C1 segment of cervical spinal cord (tissue), 14 donors: ENCODE measurements at regions not wholly inside any gene's neighbourhood (a gene's known extent, or its start where the extent isn't known, plus 50 kb on each side); places are given as distances from the start of the nearest gene placed in this dataset.

ENCODE experiments used
- DNase-seq, 14 donors: peaks; one replicate each; lab custom pipeline; 2025; lab: John Stamatoyannopoulos, UW

GRCh38 chr20:43804781-43805180, 78.0 kb upstream of the GTSF1L start:
- DNase-seq = no peak

DNA sequence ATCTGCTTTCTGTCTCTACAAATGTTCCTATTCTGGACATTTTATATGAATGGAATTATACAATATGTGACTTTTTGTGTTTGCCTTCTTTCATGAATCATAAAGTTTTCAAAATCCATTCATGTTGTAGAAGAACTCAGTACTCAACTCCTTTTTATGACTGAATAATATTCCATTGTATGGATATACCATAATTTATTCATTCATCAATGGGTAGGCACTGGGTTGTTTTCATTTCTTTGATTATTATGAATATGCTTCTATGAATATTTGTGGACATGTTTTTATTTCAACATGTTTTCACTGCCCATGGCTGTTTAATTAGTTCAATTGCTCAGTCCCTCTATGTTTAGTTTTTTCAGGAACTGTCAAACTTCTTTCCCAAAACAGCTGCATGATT, 76.5 kb upstream of the GTSF1L start:
- no peak for DNase-seq

DNA sequence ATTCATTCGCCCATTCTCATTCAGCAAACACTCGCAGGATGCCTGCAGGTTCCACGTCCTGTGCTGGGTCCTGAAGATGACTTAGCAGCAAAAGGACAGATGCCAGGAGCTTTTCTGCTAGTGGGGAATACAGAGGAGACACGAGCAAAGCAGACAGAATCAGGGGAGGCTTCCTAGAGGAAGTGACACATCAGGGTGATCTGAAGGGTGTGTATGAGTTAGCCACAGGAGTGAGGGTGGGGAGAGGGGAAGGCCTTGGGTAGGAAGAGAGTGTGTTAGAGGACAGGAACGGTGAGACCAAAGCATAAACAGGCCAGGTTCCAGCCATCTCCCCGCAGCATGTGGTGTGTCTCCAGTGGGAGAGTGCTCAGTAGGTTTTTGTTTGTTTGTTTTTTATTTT, 73.4 kb upstream of the GTSF1L start:
- DNase-seq = no peak

DNA sequence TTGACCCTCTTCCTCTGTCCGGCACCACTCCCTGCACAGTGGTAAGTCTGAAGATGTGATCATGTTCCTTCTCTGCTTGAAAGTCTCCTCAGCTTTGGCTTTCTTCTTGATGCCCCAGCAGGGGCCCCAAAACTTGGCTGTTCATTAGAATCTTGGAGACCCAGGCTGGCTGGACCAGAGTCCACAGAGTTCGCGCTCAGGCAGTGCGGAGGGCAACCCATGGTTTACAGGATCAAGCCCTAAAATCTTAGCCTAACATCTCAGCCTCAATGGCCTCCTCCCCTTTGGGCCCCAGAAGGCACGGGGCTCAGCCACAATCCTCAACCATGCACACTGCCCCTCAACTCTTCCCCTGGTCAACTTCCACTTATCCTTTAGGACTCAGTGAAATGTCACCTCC, 72.9 kb upstream of the GTSF1L start:
- DNase-seq = no peak

GRCh38 chr20:43799150-43799711, 72.4 kb upstream of the GTSF1L start:
- peak in 2 of 14 donors; percentile 7 to 77 for DNase-seq

DNA sequence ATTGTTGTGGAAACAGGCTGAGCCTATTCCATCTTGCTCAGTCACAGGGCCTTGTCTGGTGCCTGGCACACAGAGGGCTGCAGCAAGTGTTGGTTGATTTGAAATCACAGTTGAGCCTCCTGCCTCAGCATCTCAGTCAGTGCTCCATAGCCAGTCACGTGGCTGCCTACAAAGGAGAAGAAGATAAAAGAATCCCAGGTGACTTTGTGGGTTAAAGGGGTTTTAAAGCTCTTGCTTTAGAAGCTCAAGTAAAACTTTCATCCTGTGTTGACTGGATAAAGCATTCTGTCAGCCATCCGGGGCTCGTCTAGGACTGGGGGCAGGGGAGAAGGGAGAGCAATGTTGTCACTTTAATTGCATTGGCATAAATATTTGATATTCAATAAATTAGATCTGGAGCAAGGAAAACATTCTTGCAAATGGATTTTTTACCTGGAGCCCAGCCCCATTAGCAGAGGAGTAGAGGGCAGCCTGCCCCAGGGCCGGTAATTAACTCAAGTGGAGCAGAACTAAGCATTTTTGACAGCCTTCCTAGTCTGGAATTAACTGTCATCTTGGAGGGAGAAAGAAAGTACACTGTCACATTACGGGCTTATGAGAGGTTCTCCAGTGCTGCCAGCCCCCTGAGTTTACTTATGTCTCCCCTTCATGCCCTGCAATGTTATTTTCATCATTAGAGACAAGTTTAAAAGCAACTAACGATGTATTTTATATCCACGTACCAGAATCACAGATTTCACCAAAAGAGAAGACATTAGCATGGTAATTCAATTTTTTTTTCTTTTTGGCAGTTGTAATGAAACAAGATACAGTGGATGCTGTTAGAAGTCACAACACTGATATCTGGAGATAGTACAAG, 71.7 kb upstream of the GTSF1L start:
- DNase-seq = peak in 1 of 14 donors; percentile 84

GRCh38 chr20:43794326-43794725, 67.5 kb upstream of the GTSF1L start:
- DNase-seq = peak in 1 of 14 donors; percentile 24

GRCh38 chr20:43789593-43789992, 62.8 kb upstream of the GTSF1L start:
- DNase-seq = no peak

DNA sequence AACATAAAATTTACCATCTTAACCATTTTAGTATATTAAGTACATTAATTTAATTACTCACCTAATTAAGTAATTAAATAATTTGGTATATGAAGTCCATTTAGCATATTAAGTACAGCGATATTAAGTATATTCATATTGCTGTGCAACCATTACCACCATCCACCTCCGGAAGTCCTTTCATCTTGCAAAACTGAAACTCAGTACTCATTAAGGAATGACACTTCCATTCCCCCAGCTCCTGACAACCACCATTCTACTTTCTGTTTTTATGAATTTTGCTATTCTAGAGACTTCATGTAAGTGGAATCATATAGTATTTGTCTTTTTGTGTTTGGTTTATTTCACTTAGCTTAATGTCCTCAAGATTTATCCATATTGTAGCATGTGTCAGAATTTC, 61.1 kb upstream of the GTSF1L start:
- no peak for DNase-seq

GRCh38 chr20:43786885-43787284, 60.1 kb upstream of the GTSF1L start:
- no peak for DNase-seq

DNA sequence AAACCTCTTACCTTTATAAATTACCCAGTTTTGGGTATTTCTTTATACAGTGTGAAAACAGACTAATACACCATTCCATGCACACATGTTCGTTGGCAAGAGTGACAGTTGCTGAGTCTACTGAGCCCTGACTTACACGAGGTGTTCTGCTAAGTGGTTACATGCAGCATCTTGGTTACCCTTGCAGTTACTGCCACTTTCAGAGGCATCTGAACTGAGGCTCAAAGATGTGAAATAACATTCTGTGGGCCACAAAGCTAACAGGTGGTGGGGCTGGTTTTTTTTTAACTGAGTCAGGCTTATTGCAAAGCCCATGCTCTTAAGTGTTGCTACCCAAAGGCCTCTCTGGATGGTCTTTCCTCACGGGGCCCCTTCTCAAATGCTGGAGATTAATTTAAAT, 54.4 kb upstream of the GTSF1L start:
- no peak for DNase-seq

- DNase-seq = no peak
Measured at GRCh38 chr20:43778375-43778774, 51.6 kb upstream of the GTSF1L start.

DNA sequence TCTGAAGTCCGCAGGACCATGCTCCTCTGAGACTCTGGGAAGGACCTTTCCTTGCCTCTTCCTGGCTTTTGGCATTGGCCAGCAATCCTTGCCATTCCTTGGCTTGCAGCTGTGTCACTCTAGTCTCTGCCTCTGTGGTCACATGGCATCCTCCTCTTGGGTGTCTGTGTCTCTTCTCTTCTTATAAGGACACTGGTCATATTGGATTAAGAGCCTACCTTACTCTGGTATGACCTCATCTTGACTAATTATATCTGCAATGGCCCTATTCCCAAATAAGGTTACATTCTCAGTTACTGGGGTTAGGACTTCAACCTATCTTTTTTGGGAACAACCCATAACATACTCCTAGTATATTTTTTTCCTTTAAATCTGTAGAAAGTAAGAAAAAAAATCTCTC, 49.9 kb upstream of the GTSF1L start:
- no peak for DNase-seq
